ENCODE measurements at regions not wholly inside any gene's neighbourhood (a gene's known extent, or its start where the extent isn't known, plus 50 kb on each side); places are given as distances from the start of the nearest gene placed in this dataset.
"Not testable (repeated sequence)": the region's sequence is repeated elsewhere in the genome, so short reads cannot be mapped to it uniquely, and the experiment has no call there.

- no peak for DNase-seq
Observed at GRCh38 chr10:64630534-64630933, 1109.3 kb downstream of the REEP3 start.

DNA sequence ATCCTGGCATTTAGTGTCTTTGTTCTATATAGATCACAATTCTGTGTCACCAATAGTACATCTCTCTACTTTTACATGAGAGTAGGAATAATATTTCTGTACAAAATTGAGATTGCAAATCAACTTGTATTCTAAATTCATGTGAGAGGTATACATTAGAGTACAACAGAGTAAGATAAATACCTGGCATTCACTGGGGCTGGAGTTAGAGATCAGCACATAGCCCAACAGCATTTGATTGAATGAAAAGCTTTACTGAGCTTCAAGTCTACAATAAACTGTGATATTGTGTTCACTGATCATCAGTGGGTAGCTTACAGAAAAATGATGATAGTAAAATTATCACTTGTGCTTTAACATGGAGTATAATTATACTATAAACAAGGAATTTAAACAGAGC lies 1114.7 kb downstream of the REEP3 start:
- no peak for DNase-seq

GRCh38 chr10:64636461-64636860 lies 1115.3 kb downstream of the REEP3 start:
- no peak for DNase-seq

GRCh38 chr10:64637939-64638338 lies 1116.7 kb downstream of the REEP3 start:
- no peak for DNase-seq

DNA sequence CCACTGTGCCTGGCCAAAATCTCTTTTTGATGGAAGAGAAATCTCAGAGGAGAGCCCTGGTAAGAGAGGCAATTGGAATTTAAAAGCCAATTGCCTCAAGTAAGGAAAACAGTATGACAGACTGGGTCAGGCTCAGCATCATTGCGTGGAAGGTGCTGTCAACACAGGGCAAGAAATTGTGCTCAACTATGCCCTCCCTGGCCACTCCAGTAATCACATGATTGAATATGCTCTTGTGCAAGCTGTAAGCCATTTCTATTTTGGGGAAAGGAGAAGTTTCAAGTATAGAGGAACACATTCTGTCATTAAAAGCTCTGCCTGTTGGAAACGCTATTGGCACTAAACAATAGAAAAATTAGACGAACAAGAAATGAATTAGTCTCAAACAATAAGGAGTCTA lies 1127.7 kb downstream of the REEP3 start:
- DNase-seq, result no peak

DNA sequence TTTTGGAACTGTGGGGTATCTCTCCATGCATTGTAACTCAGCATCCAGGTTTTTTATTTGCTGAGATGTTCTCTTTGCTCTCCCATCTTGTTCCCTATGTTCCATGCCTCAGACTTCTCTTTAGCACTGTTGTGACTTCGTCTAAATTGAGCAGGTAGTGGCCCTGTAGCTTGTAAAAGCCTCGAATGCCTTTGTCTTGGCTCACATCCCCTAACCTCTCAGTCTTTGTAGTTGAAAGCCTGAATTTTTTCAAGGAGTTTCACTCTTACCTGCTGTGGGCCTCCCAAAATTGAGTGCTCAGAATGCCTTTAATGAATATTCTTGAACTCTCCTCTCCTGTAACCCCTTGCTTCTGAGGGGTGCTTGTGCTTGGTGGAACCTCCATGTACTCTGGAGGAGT lies 1137.3 kb downstream of the REEP3 start:
- no peak for DNase-seq

DNA sequence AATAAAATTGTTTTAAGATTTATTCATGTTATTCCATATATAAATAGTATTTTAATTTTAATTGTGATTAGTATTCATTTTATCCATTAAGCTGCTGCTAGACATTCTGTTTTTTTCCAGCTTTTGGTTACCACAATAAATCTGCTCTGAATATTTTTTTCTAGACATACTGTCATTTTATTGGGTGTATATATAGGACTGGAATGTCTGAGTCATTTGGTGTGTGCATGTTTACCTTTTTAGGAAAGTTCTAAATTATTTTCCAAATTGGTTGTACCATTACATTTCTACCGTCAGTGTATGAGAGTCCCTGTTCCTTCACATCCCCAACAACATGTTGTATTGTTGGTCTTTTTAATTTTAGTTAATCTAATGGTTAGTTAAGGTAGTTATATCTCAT lies 1138.1 kb downstream of the REEP3 start:
- DNase-seq, result no peak

GRCh38 chr10:64682043-64682442 lies 1160.8 kb downstream of the REEP3 start:
- DNase-seq, result no peak

GRCh38 chr10:64690194-64690593 lies 1169.0 kb downstream of the REEP3 start:
- DNase-seq, result no peak

DNA sequence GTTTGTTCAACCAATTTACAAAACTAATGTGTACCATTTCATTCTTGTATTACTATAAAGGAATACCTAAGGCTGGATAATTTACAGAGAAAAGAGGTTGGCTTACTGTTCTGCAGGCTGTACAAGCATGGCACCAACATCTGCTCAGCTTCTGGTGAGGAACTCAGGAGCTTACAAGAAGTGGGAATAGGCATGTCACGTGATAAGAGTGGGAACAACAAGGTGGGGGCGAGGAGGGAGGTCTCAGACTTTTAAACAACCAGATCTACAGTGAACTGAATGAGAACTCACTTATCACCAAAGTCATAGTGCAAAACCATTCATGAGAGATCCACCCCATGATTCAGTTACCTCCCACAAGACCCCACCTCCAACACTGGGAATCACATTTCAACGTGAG lies 1178.0 kb downstream of the REEP3 start:
- DNase-seq, result no peak

GRCh38 chr10:64702086-64702485 lies 1180.9 kb downstream of the REEP3 start:
- not testable (repeated sequence) for DNase-seq

DNA sequence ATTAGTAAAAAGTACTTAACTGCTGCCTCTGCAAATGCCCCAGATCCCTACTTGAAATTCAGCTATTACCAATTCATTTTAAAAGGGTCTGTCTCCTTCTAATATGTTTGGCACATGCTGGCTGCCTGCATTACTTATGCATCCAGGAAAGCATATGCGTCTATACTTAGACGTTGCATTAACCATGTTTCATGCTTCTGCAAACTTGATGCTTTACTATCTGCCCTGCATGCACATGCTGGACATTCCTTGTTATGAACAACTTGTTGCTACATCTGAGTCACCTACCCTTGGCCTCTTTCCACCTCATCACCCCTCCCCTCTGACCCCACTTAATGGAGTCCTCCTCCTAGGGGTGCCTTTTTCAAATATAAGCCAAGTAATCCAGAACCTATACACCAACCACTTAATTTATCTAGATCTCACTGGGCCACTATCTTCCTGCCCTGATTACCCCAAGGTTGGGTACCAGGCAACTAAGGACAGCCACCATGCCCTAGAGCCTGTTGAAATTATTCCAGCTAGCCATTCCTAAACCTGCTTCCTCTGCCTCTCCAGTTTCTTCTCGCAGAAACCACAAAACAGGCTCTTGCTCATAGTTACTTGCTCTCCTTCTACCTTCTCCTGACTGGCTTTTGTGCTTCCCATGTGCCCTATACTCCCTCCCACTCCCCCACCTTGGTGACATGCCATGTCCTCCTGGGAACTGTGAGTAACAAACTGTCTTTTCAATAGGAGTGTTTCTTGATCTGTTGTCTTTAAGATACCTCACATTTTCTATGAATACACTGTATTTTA lies 1187.9 kb downstream of the REEP3 start:
- DNase-seq, result no peak

- no peak for DNase-seq
Observed at GRCh38 chr10:64726466-64726865, 1205.3 kb downstream of the REEP3 start.

DNA sequence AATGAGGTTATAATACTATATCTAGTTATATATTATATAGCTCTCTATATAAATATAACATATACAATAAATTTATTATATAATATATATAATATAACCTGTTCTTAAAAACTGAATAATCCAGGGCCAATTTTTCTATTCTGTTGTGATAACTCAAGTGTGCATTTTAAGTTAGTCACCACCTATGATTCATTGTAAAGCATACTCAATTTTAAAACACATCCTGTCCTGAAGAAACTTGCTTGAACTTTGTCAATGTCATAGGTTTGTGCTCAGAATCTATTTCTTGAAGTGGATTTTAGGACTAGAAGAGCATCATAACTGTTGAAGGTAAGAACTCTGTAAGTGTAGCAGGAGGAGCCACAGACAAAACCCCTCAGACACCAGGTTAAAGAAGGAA lies 1209.8 kb downstream of the REEP3 start:
- no peak for DNase-seq

DNA sequence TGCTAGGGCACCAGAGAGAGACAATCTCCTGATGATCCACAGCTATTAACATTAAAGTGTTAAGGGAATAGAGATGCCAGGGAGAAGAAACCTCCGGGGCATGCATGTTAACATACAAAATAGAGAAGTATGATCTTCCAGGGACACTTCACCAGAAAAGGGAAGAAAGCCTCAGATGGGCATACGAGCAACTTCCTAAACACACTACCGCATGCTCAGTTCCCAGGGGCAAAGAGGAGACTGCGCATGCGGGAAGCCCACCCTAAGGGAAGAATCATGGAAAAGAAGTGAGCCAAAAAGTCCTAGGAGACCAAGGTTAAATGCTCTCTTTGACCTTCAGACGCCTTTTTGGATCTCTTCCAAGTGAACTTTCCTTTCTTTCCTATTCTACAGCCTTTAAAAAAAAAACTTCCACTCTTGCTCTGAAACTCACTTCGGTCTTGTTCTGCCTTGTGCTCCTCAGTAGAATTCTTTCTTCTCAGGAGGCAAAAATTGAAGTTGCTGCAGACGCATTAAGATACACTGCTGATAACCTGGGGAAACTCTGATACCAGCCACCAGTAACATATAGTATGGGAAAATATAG lies 1211.3 kb downstream of the REEP3 start:
- DNase-seq, result no peak

GRCh38 chr10:64733980-64734379 lies 1212.8 kb downstream of the REEP3 start:
- DNase-seq, result no peak

GRCh38 chr10:64738462-64738861 lies 1217.3 kb downstream of the REEP3 start:
- DNase-seq, result no peak

- no peak for DNase-seq
Observed at GRCh38 chr10:64745565-64745964, 1224.4 kb downstream of the REEP3 start.

- no peak for DNase-seq
Observed at GRCh38 chr10:64750672-64751071, 1229.5 kb downstream of the REEP3 start.

GRCh38 chr10:64753516-64753915 lies 1232.3 kb downstream of the REEP3 start:
- DNase-seq, result no peak

DNA sequence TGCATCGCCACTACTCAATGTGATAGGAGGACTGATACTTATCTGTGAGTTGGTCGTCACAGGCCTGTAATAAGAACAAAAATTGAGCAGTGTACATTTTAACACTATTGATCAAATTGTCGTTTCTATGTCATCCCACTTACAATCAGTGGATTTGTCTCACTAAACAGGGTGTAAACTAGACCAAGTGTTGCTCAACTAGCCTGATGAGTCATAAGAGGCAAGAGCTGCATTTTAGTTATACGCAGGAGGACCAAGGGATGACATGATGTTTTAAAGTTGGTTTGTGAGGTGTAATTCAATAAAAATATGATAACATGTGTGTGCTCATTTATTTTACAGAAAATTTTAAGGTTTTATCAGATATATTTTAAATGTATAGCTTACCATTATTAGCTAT lies 1239.2 kb downstream of the REEP3 start:
- DNase-seq, result no peak

DNA sequence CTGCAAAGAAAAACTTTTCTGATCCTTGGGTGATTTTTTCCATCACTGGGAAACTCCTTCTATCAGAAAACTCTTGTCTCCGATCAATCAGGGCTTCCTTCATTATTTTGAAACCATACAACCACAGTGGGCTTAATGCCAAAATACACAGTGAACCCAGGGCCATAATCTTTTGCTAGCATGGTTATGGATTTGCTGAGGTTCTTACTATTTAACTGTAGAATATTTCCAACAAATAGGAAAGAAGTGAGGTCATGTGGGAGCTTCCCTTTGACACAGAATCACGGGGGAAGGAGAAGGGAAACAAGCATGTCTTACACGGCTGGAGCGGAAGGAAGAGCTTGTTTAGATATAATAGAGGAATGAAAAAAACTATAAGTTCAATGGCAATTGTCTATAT lies 1241.7 kb downstream of the REEP3 start:
- DNase-seq, result no peak

- DNase-seq, result no peak
Observed at GRCh38 chr10:64765498-64765897, 1244.3 kb downstream of the REEP3 start.

DNA sequence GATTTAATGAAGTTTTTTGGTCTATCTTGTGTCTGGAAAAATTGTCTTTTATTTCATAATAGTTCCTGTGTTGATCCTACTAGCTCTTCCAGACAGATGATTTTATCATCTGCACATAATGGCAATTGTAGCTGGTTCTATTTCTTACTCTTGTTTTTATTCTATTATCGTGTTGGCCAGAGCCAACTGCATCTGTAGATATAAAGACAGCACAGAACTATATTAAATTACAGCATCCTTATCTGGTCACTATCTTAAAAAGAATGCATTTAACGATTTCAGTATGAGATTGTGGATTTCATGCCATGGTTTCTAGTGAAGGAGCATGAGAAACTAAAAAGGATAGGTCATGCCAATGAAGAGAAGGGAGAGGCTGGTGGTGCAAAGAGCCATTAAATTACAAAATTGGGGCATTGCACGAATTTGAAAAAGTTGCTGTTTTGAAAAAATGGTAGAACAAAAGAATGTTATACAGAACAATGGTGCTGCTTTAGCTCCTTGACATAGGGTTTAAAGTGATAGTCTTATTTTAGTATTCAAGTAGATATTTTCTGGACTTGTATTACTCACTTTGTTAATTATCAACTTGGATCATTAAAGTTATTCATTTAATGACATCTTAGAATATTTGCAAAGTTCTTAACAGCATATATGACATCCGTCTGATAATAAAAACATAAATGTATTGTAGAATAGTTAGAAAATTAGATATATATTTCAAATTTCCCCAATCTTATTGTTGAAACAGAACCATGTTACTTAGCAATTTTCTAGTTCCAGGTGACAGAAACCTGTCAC lies 1250.3 kb downstream of the REEP3 start:
- DNase-seq, result no peak

All from NCI-H226 (cell line).